H7 (cell line): ENCODE measurements at regions not wholly inside any gene's neighbourhood (a gene's known extent, or its start where the extent isn't known, plus 50 kb on each side); places are given as distances from the start of the nearest gene placed in this dataset.

Source experiments
- DNase-seq: peaks from one replicate; pipeline ENCODE4 v3.0.0; 2012
- H3K27me3 ChIP-seq: 2 replicates; pipeline ENCODE4 v1.6.0; 2011; ENCODE audit warnings: mild to moderate bottlenecking, low read length; ENCODE audit not compliant: control insufficient read depth, insufficient read depth
- H3K36me3 ChIP-seq: replicated peaks from 2 replicates; pipeline ENCODE4 v1.5.1; 2011; ENCODE audit warnings: low read length; ENCODE audit not compliant: control insufficient read depth, insufficient read depth
- H3K4me3 ChIP-seq: 2 replicates; pipeline ENCODE4 v1.5.1; 2011; ENCODE audit warnings: low read depth, mild to moderate bottlenecking, control low read depth, low read length, moderate library complexity; ENCODE audit not compliant: insufficient read depth

GRCh38 chr16:87185983-87186382 is 131.2 kb downstream of the C16orf95 start:
- DNase-seq: no peak
- no peaks in the 10 kb centered on the region for H3K36me3 ChIP-seq
- H3K4me3 ChIP-seq: no peak overlapping the region
- H3K27me3 ChIP-seq: no peaks in the 10 kb centered on the region

- Histone ChIP-seq H3K4me3 (no peak overlapping the region), H3K36me3 (no peaks in the 10 kb centered on the region), H3K27me3 (no peaks in the 10 kb centered on the region)
- peak; percentile 82 for DNase-seq
These were observed 130.7 kb downstream of the C16orf95 start for GRCh38 chr16:87186446-87186845.

- H3K4me3 ChIP-seq: no peak overlapping the region
- no peaks in the 10 kb centered on the region for H3K36me3 ChIP-seq
- H3K27me3 ChIP-seq: no peaks in the 10 kb centered on the region
- DNase-seq: no peak
These were observed 130.2 kb downstream of the C16orf95 start for GRCh38 chr16:87186876-87187533.

- H3K4me3 ChIP-seq: no peak overlapping the region
- DNase-seq: no peak
- no peaks in the 10 kb centered on the region for H3K36me3 ChIP-seq
- H3K27me3 ChIP-seq: no peaks in the 10 kb centered on the region
These were observed 129.1 kb downstream of the C16orf95 start for GRCh38 chr16:87188104-87188503.

- Histone ChIP-seq H3K27me3 (no peaks in the 10 kb centered on the region), H3K36me3 (no peaks in the 10 kb centered on the region), H3K4me3 (no peak overlapping the region)
- no peak for DNase-seq
These were observed 127.8 kb downstream of the C16orf95 start for GRCh38 chr16:87189426-87189825.

- Histone ChIP-seq H3K4me3 (no peak overlapping the region), H3K27me3 (no peaks in the 10 kb centered on the region), H3K36me3 (no peaks in the 10 kb centered on the region)
- DNase-seq: no peak
These were observed 126.6 kb downstream of the C16orf95 start for GRCh38 chr16:87190288-87191230.

GRCh38 chr16:87192452-87193073 is 124.6 kb downstream of the C16orf95 start:
- H3K4me3 ChIP-seq: no peak overlapping the region
- DNase-seq: no peak
- H3K27me3 ChIP-seq: no peaks in the 10 kb centered on the region
- no peaks in the 10 kb centered on the region for H3K36me3 ChIP-seq

GRCh38 chr16:87194172-87194571 is 123.0 kb downstream of the C16orf95 start:
- DNase-seq: no peak
- no peaks in the 10 kb centered on the region for H3K36me3 ChIP-seq
- no peak overlapping the region for H3K4me3 ChIP-seq
- H3K27me3 ChIP-seq: no peaks in the 10 kb centered on the region

- H3K36me3 ChIP-seq: no peaks in the 10 kb centered on the region
These were observed 122.0 kb downstream of the C16orf95 start for GRCh38 chr16:87195161-87195560.

GRCh38 chr16:87196231-87196630 is 121.0 kb downstream of the C16orf95 start:
- Histone ChIP-seq H3K36me3 (no peaks in the 10 kb centered on the region), H3K4me3 (no peak overlapping the region), H3K27me3 (no peaks in the 10 kb centered on the region)
- no peak for DNase-seq

More at GRCh38 chr16:87195161-87195560, 122.0 kb downstream of the C16orf95 start:
- no peak overlapping the region for H3K4me3 ChIP-seq
- no peak for DNase-seq
- H3K27me3 ChIP-seq: no peaks in the 10 kb centered on the region

- H3K36me3 ChIP-seq: no peaks in the 10 kb centered on the region
- H3K4me3 ChIP-seq: no peak overlapping the region
- no peak for DNase-seq
- no peaks in the 10 kb centered on the region for H3K27me3 ChIP-seq
These were observed 120.5 kb downstream of the C16orf95 start for GRCh38 chr16:87196661-87197060.

GRCh38 chr16:87198328-87198832 is 118.8 kb downstream of the C16orf95 start:
- Histone ChIP-seq H3K36me3 (no peaks in the 10 kb centered on the region), H3K4me3 (no peak overlapping the region), H3K27me3 (no peaks in the 10 kb centered on the region)
- DNase-seq: peak; percentile 65

- no peak overlapping the region for H3K4me3 ChIP-seq
- DNase-seq: no peak
- no peaks in the 10 kb centered on the region for H3K27me3 ChIP-seq
- H3K36me3 ChIP-seq: no peaks in the 10 kb centered on the region
These were observed 118.3 kb downstream of the C16orf95 start for GRCh38 chr16:87198881-87199280.

- DNase-seq: no peak
- no peak overlapping the region for H3K4me3 ChIP-seq
- H3K36me3 ChIP-seq: no peaks in the 10 kb centered on the region
- no peaks in the 10 kb centered on the region for H3K27me3 ChIP-seq
These were observed 117.8 kb downstream of the C16orf95 start for GRCh38 chr16:87199379-87199778.
